ENCODE measurements at regions not wholly inside any gene's neighbourhood (a gene's known extent, or its start where the extent isn't known, plus 50 kb on each side); places are given as distances from the start of the nearest gene placed in this dataset.
"Not testable (repeated sequence)": the region's sequence is repeated elsewhere in the genome, so short reads cannot be mapped to it uniquely, and the experiment has no call there.

DNA sequence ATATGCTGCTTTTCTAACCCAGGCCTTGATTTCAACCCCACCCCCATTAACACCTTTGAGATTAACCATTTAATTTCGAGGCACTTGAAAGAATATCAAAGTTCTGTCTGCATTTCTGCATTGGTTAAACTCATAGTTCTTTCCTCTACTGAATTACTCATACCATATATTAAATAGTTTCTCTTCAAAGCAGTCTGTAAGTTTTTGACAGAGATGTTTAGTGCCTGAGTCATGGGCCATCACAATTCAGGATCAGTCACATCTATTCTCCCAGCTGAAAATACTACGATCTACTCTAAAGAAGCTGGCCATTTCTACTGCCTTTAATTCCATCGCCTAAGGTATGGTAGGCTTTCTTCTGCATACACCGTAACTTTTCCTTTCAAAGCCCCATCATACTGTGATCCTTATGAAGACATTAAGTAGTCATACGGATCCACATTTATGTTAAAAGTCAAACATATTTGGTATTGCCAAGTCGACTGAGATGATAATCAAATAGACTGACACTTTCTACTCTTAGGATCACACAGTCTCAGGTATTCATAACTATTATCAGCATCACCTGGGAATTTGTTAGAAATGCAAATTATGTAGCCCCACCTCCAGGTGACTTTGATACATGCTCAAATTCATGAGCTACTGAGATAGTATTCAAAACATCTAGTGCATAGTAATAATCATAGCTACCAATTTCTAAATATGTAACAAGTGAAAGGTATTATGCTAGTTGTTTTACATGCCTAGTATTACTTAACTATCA, 489.4 kb upstream of the IL12A start:
- no peak for DNase-seq (ENCODE audit: low read depth, low spot score)
- CTCF ChIA-PET, result interaction anchor here (1.3 kb wide), 1 partner anchor 240 kb away, joined by 4 read pairs; no protein-coding TSS in a partner anchor
- POLR2A ChIA-PET, result no interaction called here
- TF ChIP-seq, protein P1, sequence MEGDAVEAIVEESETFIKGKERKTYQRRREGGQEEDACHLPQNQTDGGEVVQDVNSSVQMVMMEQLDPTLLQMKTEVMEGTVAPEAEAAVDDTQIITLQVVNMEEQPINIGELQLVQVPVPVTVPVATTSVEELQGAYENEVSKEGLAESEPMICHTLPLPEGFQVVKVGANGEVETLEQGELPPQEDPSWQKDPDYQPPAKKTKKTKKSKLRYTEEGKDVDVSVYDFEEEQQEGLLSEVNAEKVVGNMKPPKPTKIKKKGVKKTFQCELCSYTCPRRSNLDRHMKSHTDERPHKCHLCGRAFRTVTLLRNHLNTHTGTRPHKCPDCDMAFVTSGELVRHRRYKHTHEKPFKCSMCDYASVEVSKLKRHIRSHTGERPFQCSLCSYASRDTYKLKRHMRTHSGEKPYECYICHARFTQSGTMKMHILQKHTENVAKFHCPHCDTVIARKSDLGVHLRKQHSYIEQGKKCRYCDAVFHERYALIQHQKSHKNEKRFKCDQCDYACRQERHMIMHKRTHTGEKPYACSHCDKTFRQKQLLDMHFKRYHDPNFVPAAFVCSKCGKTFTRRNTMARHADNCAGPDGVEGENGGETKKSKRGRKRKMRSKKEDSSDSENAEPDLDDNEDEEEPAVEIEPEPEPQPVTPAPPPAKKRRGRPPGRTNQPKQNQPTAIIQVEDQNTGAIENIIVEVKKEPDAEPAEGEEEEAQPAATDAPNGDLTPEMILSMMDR (IDR thresholded peaks at IDR 0.05; ENCODE audit: insufficient read depth, low read length, missing control alignments), result no peak
- no peak overlapping the region for H3K4me3 ChIP-seq (ENCODE audit: low read depth, low read length)

DNA sequence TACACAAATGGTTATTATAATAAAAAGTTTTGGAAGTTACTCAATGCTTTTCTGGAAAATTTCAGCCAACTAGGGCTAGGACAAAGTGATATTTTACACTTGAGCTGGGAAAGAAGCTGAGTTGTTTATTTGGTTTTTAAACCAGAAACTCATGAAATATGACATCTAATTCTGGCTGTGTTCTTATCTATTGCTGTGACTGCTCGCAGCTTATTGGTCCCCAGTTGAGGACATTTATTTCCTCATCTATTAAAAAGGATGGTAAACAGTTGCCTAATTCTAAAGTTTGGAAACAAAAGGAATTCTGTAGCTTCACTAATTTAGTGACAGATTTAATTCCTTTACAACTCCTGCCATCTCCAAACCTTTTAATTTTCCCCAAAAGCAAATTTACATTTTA, 487.6 kb upstream of the IL12A start:
- TF ChIP-seq, protein P1 (IDR thresholded peaks at IDR 0.05; ENCODE audit: insufficient read depth, low read length, missing control alignments), result no peak
- CTCF ChIA-PET, result no interaction called here
- DNase-seq (ENCODE audit: low read depth, low spot score), result no peak
- POLR2A ChIA-PET, result no interaction called here
- no peak overlapping the region for H3K4me3 ChIP-seq (ENCODE audit: low read depth, low read length)

DNA sequence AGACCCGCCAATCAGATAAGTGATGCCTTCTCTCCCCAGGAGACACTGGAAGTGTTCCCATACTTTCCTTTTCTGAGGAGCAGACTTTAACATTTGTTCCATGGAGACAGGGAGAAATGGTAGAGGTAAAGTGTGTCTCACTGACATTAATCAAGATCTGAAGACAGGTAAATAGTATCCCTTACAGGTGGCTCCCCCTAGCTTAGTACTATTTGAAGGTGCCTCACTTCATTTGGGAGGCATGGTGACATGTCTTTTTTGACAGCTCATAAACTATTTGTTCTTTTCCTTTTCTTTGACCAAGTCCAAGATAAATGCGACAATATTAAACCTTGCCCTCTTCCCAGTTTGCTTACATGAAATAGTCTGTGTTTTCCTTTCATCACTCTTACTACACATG, 485.6 kb upstream of the IL12A start:
- no peak for DNase-seq (ENCODE audit: low read depth, low spot score)
- no peak overlapping the region for H3K4me3 ChIP-seq (ENCODE audit: low read depth, low read length)
- TF ChIP-seq, protein P1 (IDR thresholded peaks at IDR 0.05; ENCODE audit: insufficient read depth, low read length, missing control alignments), result no peak
- ChIA-PET POLR2A (no interaction called here), CTCF (interaction anchor here (1.8 kb wide), 1 partner anchor 237 kb away, joined by 4 read pairs; no protein-coding TSS in a partner anchor)

DNA sequence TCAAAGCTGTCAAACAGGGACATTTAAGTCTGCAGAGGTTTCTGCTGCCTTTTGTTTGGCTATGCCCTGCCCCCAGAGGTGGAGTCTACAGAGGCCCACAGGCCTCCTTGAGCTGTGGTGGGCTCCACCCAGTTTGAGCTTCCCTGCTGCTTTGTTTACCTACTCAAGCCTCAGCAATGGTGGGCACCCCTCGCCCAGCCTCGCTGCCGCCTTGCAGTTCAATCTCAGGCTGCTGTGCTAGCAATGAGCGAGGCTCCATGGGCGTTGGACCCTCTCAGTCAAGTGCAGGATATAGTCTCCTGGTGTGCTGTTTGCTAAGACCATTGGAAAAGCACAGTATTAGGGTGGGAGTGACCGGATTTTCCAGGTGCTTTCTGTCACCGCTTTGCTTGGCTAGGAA, 477.6 kb upstream of the IL12A start:
- DNase-seq (ENCODE audit: low read depth, low spot score); CTCF ChIA-PET; H3K4me3 ChIP-seq (ENCODE audit: low read depth, low read length); POLR2A ChIA-PET: not testable (repeated sequence)

DNA sequence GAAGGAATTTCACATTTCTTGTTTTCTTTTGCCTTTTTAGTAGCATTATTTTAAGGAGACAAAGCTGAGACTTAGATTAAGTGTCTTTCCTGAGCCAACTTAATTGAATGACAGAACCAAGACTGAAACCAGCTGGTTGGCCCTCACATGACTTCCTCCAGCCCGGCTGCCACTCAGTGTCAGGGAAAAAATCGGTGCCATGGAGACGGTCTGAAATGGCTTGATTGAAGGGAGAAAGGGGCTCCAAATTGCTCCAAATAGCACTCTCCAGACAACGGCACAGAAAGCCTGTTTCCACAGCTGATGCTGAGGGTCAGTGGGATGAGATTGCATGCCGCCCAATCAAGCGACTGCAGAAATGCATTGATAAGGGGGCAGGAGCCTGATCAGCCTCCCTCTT, 475.2 kb upstream of the IL12A start:
- CTCF ChIA-PET, result no interaction called here
- no peak overlapping the region for H3K4me3 ChIP-seq (ENCODE audit: low read depth, low read length)
- TF ChIP-seq, protein P1 (IDR thresholded peaks at IDR 0.05; ENCODE audit: insufficient read depth, low read length, missing control alignments), result no peak
- DNase-seq (ENCODE audit: low read depth, low spot score), result no peak
- POLR2A ChIA-PET, result no interaction called here

DNA sequence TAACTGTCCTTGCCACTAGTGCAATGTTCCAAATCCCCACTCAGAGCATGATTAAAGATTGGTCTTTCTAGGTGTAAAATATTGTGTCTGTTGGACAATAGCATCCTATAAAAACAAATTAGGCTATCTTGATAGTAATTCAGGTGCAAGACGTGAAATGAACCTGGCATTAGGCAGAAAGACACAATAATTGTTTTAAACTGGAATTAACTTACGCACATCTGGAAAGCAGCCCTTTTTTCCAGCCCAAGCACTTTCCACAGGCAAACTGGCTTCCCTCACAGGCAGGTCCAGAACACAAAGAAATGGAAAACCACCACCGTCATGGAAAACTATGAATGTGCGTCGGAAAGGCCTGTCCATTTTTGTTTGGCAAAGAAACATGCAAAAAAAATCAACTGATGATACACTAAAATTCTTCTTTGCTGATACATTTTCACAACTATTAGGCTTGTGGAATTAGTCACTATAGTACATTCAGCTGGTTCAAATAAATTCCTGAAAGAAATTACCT, 474.7 kb upstream of the IL12A start:
- TF ChIP-seq, protein P1 (IDR thresholded peaks at IDR 0.05; ENCODE audit: insufficient read depth, low read length, missing control alignments), result no peak
- H3K4me3 ChIP-seq (ENCODE audit: low read depth, low read length), result no peak overlapping the region
- POLR2A ChIA-PET, result no interaction called here
- no peak for DNase-seq (ENCODE audit: low read depth, low spot score)
- CTCF ChIA-PET, result no interaction called here

DNA sequence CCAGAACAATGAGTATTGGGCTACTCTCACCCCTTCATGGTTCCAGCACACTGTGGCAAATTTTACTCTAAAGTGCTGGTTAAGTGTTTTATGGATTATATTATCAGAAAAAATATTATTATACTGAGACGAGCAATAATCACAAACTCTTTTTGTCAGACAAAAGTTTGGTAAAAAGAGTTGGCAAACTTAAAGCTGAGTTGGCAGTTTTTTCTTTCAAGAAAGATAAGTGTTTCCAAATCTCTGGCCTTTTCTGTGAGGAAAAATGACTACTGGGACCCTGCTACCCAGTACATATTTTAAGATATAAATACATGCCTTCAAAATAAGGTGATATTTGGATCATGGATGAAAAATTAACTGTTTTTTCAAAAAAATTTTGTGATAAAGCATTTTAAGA, 471.5 kb upstream of the IL12A start:
- TF ChIP-seq, protein P1 (IDR thresholded peaks at IDR 0.05; ENCODE audit: insufficient read depth, low read length, missing control alignments), result no peak
- POLR2A ChIA-PET, result no interaction called here
- H3K4me3 ChIP-seq (ENCODE audit: low read depth, low read length), result no peak overlapping the region
- CTCF ChIA-PET, result no interaction called here
- DNase-seq (ENCODE audit: low read depth, low spot score), result no peak

All from AG04449 (cell line).